HepG2 (cell line): ENCODE measurements at regions not wholly inside any gene's neighbourhood (a gene's known extent, or its start where the extent isn't known, plus 50 kb on each side); places are given as distances from the start of the nearest gene placed in this dataset.

Experiments used
- ARID2 ChIP-seq: sonication (generic); formaldehyde crosslinking; IDR thresholded peaks from 2 replicates; pipeline ENCODE4 v1.8.1; 2022; ENCODE audit warnings: mild to moderate bottlenecking, missing genetic modification reagents, borderline replicate concordance
- CREM ChIP-seq, 2 experiments: sonication (generic) in 1 of 2; formaldehyde crosslinking in 1 of 2; IDR thresholded peaks; 2 replicates each; pipeline versions ENCODE4 v1.4.0 to v1.6.1; 2016 to 2020; ENCODE audit warnings: antibody characterized with exemption in 1 of 2, mild to moderate bottlenecking in 1 of 2, missing genetic modification reagents in 1 of 2
- EP300 ChIP-seq, 3 experiments: sonication (generic) in 1 of 3; formaldehyde crosslinking in 1 of 3; IDR thresholded peaks; 2 replicates each; pipeline versions ENCODE4 v1.5.1 to v1.6.1; 2011 to 2020; ENCODE audit warnings: low read depth in 2 of 3, low read length in 2 of 3, borderline replicate concordance in 1 of 3, improper control_type of control experiment in 1 of 3, mild to moderate bottlenecking in 1 of 3, missing genetic modification reagents in 1 of 3, moderate library complexity in 1 of 3
- EZH2 ChIP-seq: conservative IDR thresholded peaks from 2 replicates; pipeline ENCODE4 v1.6.1; 2012; ENCODE audit warnings: mild to moderate bottlenecking, low read depth, low read length, moderate library complexity
- NFIB ChIP-seq: sonication (generic); formaldehyde crosslinking; IDR thresholded peaks from 2 replicates; pipeline ENCODE4 v1.9.0; 2021; ENCODE audit warnings: missing genetic modification reagents, mild to moderate bottlenecking, borderline replicate concordance
- POLR2A ChIP-seq, 2 experiments: IDR thresholded peaks; 2 replicates each; pipeline ENCODE4 v1.6.1; 2011; ENCODE audit warnings: low read depth in 2 of 2, low read length in 2 of 2, mild to moderate bottlenecking in 1 of 2, moderate library complexity in 1 of 2; ENCODE audit not compliant: insufficient read depth in 1 of 2
- TBP ChIP-seq: sonication (generic); formaldehyde crosslinking; IDR thresholded peaks from 2 replicates; pipeline ENCODE4 v1.5.0; 2020; ENCODE audit warnings: missing genetic modification reagents
- ZNF232 ChIP-seq: sonication (generic); formaldehyde crosslinking; IDR thresholded peaks from 2 replicates; pipeline ENCODE4 v1.4.0; 2020; ENCODE audit warnings: missing genetic modification reagents, borderline replicate concordance
- ZNF850 ChIP-seq: sonication (generic); formaldehyde crosslinking; conservative IDR thresholded peaks from 2 replicates; pipeline ENCODE4 v1.9.0; 2021; ENCODE audit warnings: mild to moderate bottlenecking, missing genetic modification reagents
- TF ChIP-seq, protein P1 (sequence below): sonication (generic); formaldehyde crosslinking; IDR thresholded peaks from 2 replicates; pipeline ENCODE4 v1.4.0; 2020; ENCODE audit warnings: mild to moderate bottlenecking, missing genetic modification reagents
- TF ChIP-seq, protein P2 (sequence below): sonication (generic); formaldehyde crosslinking; IDR thresholded peaks from 2 replicates; pipeline ENCODE4 v1.5.0; 2020; ENCODE audit warnings: mild to moderate bottlenecking, missing genetic modification reagents, moderate library complexity
- TF ChIP-seq, protein P3 (sequence below): sonication (generic); formaldehyde crosslinking; IDR thresholded peaks from one replicate; pipeline ENCODE4 v1.5.1; 2020; ENCODE audit warnings: mild to moderate bottlenecking, missing genetic modification reagents; ENCODE audit errors: not compliant biosample characterization

DNA sequence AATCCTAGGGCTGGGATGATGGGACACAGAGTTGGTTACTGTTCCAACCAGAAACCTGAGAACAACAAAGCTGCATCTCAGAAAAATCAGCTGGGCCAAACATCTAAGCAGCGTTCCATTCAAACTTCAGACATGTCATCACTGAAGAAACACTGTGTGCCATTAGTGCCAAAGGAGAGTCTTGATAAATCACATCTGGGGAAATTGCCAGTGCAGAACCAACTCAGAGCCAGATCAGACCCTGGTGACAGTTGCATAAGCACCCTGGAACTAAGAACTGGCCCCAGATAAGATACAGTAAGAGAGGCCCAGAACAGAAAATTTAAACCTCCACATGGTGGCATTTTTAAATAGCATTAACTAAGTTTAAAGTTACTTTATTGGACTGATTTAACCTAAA lies 482.8 kb downstream of the PRKD1 start:
- no peak for TF ChIP-seq POLR2A (IDR thresholded peaks at IDR 0.05; ENCODE audit: insufficient read depth in 1 of 2, low read depth in 2 of 2, low read length in 2 of 2)
- no peak for TF ChIP-seq EP300 (IDR thresholded peaks at IDR 0.05; ENCODE audit: low read depth in 2 of 2, low read length in 2 of 2)
- no peak for TF ChIP-seq EP300 (CRISPR knock-in tag; IDR thresholded peaks at IDR 0.05; ENCODE audit: borderline replicate concordance)
- TF ChIP-seq TBP (CRISPR knock-in tag), result no peak
- TF ChIP-seq NFIB (CRISPR knock-in tag), result no peak
- no peak for TF ChIP-seq CREM (IDR thresholded peaks at IDR 0.05)
- no peak for TF ChIP-seq CREM (CRISPR knock-in tag; IDR thresholded peaks at IDR 0.05)
- TF ChIP-seq, protein P1, sequence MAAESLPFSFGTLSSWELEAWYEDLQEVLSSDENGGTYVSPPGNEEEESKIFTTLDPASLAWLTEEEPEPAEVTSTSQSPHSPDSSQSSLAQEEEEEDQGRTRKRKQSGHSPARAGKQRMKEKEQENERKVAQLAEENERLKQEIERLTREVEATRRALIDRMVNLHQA, result no peak
- TF ChIP-seq, protein P2, sequence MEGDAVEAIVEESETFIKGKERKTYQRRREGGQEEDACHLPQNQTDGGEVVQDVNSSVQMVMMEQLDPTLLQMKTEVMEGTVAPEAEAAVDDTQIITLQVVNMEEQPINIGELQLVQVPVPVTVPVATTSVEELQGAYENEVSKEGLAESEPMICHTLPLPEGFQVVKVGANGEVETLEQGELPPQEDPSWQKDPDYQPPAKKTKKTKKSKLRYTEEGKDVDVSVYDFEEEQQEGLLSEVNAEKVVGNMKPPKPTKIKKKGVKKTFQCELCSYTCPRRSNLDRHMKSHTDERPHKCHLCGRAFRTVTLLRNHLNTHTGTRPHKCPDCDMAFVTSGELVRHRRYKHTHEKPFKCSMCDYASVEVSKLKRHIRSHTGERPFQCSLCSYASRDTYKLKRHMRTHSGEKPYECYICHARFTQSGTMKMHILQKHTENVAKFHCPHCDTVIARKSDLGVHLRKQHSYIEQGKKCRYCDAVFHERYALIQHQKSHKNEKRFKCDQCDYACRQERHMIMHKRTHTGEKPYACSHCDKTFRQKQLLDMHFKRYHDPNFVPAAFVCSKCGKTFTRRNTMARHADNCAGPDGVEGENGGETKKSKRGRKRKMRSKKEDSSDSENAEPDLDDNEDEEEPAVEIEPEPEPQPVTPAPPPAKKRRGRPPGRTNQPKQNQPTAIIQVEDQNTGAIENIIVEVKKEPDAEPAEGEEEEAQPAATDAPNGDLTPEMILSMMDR (CRISPR knock-in tag), result no peak
- no peak for TF ChIP-seq ZNF850 (CRISPR knock-in tag)
- no peak for TF ChIP-seq EZH2
- TF ChIP-seq, protein P3, sequence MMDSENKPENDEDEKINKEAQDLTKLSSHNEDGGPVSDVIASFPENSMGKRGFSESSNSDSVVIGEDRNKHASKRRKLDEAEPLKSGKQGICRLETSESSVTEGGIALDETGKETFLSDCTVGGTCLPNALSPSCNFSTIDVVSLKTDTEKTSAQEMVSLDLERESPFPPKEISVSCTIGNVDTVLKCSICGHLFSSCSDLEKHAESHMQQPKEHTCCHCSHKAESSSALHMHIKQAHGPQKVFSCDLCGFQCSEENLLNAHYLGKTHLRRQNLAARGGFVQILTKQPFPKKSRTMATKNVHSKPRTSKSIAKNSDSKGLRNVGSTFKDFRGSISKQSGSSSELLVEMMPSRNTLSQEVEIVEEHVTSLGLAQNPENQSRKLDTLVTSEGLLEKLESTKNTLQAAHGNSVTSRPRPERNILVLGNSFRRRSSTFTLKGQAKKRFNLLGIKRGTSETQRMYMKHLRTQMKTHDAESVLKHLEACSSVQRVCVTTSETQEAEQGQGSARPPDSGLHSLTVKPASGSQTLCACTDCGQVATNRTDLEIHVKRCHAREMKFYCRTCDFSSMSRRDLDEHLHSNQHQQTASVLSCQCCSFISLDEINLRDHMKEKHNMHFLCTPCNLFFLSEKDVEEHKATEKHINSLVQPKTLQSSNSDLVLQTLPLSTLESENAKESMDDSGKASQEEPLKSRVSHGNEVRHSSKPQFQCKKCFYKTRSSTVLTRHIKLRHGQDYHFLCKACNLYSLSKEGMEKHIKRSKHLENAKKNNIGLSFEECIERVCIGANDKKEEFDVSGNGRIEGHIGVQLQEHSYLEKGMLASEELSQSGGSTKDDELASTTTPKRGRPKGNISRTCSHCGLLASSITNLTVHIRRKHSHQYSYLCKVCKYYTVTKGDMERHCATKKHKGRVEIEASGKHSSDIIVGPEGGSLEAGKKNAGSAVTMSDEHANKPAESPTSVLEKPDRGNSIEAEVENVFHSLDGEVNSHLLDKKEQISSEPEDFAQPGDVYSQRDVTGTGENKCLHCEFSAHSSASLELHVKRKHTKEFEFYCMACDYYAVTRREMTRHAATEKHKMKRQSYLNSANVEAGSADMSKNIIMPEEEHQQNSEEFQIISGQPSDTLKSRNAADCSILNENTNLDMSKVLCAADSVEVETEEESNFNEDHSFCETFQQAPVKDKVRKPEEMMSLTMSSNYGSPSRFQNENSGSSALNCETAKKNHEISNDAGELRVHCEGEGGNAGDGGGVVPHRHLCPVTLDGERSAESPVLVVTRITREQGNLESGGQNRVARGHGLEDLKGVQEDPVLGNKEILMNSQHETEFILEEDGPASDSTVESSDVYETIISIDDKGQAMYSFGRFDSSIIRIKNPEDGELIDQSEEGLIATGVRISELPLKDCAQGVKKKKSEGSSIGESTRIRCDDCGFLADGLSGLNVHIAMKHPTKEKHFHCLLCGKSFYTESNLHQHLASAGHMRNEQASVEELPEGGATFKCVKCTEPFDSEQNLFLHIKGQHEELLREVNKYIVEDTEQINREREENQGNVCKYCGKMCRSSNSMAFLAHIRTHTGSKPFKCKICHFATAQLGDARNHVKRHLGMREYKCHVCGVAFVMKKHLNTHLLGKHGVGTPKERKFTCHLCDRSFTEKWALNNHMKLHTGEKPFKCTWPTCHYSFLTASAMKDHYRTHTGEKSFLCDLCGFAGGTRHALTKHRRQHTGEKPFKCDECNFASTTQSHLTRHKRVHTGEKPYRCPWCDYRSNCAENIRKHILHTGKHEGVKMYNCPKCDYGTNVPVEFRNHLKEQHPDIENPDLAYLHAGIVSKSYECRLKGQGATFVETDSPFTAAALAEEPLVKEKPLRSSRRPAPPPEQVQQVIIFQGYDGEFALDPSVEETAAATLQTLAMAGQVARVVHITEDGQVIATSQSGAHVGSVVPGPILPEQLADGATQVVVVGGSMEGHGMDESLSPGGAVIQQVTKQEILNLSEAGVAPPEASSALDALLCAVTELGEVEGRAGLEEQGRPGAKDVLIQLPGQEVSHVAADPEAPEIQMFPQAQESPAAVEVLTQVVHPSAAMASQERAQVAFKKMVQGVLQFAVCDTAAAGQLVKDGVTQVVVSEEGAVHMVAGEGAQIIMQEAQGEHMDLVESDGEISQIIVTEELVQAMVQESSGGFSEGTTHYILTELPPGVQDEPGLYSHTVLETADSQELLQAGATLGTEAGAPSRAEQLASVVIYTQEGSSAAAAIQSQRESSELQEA (CRISPR knock-in tag), result no peak
- TF ChIP-seq ZNF232 (CRISPR knock-in tag), result no peak
- no peak for TF ChIP-seq ARID2 (CRISPR knock-in tag)
